Lung (tissue), 11 donors: ENCODE measurements at regions not wholly inside any gene's neighbourhood (a gene's known extent, or its start where the extent isn't known, plus 50 kb on each side); places are given as distances from the start of the nearest gene placed in this dataset.

ENCODE experiments used
- ATAC-seq: fragments of 200-7000 bp; cut with Tn5 transposase; one replicate; pipeline ENCODE4 v1.9.1; 2020; ENCODE audit warnings: moderate number of reproducible peaks; ENCODE audit not compliant: insufficient read depth, low FRiP score
- DNase-seq, 3 donors: peaks; one replicate each; pipeline ENCODE4 v3.0.0-alpha.2; 2013 to 2017
- H3K27ac ChIP-seq, 2 donors: one replicate each; pipeline ENCODE4 v1.5.1; 2013; ENCODE audit warnings: mild to moderate bottlenecking in 2 of 2, moderate library complexity in 2 of 2, control low read depth in 1 of 2, inconsistent platforms in 1 of 2, low read depth in 1 of 2, low read length in 1 of 2
- H3K27me3 ChIP-seq, 3 donors: one replicate each; pipeline ENCODE4 v1.5.1; 2013; ENCODE audit warnings: low read length in 2 of 3; ENCODE audit not compliant: control insufficient read depth in 3 of 3, insufficient read depth in 3 of 3
- H3K36me3 ChIP-seq, 4 donors: one replicate each; pipeline ENCODE4 v1.5.1; 2013; ENCODE audit warnings: low read length in 4 of 4, mild to moderate bottlenecking in 1 of 4, moderate library complexity in 1 of 4; ENCODE audit not compliant: control insufficient read depth in 4 of 4, insufficient read depth in 4 of 4
- H3K4me1 ChIP-seq, 5 donors: one replicate each; pipeline ENCODE4 v1.5.1; 2013; ENCODE audit warnings: low read length in 5 of 5, mild to moderate bottlenecking in 2 of 5, moderate library complexity in 1 of 5; ENCODE audit not compliant: control insufficient read depth in 5 of 5, insufficient read depth in 5 of 5
- H3K4me3 ChIP-seq: one replicate; pipeline ENCODE4 v1.5.1; 2013; ENCODE audit warnings: mild to moderate bottlenecking, control low read depth, moderate library complexity
- H3K9ac ChIP-seq, 2 donors: one replicate each; pipeline ENCODE4 v1.5.1; 2013; ENCODE audit warnings: low read length in 2 of 2, control low read depth in 1 of 2; ENCODE audit not compliant: insufficient read depth in 1 of 2
- H3K9me3 ChIP-seq, 4 donors: one replicate each; pipeline ENCODE4 v1.5.1; 2013; ENCODE audit warnings: low read length in 3 of 4, mild to moderate bottlenecking in 1 of 4, moderate library complexity in 1 of 4; ENCODE audit not compliant: control insufficient read depth in 4 of 4, insufficient read depth in 3 of 4
- CTCF ChIP-seq: IDR thresholded peaks from 2 replicates; pipeline ENCODE4 v1.5.1; 2012; ENCODE audit warnings: mild to moderate bottlenecking; ENCODE audit errors: control extremely low read depth, extremely low read depth
- WGBS, 2 donors: extraction: QIAGEN DNeasy Blood & Tissue Kit; methylation state at CpG; one replicate each; pipeline ENCODE4 v1.1.7; 2013; 5-methylcytosine and 5-hydroxymethylcytosine counted together
- donor health status: control.
- donor health status: control.
- donor health status: Bipolar disorder and iron deficiency.
- donor health status: healthy.
- donor health status: DM: yes; HTN: yes; CAD: no.

- Histone ChIP-seq H3K9ac (no peak overlapping the region), H3K4me3 (no peak overlapping the region), H3K36me3 (no peaks in the 10 kb centered on the region), H3K27ac (no peak overlapping the region), H3K4me1 (peaks cover 0 to 6% (median 0%) of the 10 kb centered on the region in 5 donors), H3K9me3 (no peaks in the 10 kb centered on the region), H3K27me3 (peaks cover 0 to 2% (median 0%) of the 10 kb centered on the region in 3 donors)
- WGBS, 2 donors: 59 to 60% methylated on average over 1 of the region's 1 CpG
- DNase-seq (no peak), ATAC-seq (no peak)
- TF ChIP-seq CTCF: no peak
Observed at GRCh38 chr1:70896224-70896623, 151.4 kb downstream of the PTGER3 start.

- H3K4me1 ChIP-seq: no peaks in the 10 kb centered on the region
- H3K27me3 ChIP-seq: peaks cover 0 to 2% (median 0%) of the 10 kb centered on the region in 3 donors
- H3K36me3 ChIP-seq: no peaks in the 10 kb centered on the region
- no peak for TF ChIP-seq CTCF
- no peak overlapping the region for H3K27ac ChIP-seq
- H3K9ac ChIP-seq: no peak overlapping the region
- no peaks in the 10 kb centered on the region for H3K9me3 ChIP-seq
- H3K4me3 ChIP-seq: no peak overlapping the region
- no peak for DNase-seq
- ATAC-seq: no peak
- WGBS, 2 donors: 66 to 82% methylated on average over 4 of the region's 4 CpGs
Observed at GRCh38 chr1:70897273-70897672, 150.3 kb downstream of the PTGER3 start.

GRCh38 chr1:70899735-70900134 is 147.9 kb downstream of the PTGER3 start:
- Histone ChIP-seq H3K4me3 (no peak overlapping the region), H3K27ac (no peak overlapping the region), H3K36me3 (no peaks in the 10 kb centered on the region), H3K27me3 (peaks cover 0 to 2% (median 0%) of the 10 kb centered on the region in 3 donors), H3K9me3 (no peaks in the 10 kb centered on the region), H3K4me1 (no peaks in the 10 kb centered on the region), H3K9ac (no peak overlapping the region)
- no peak for DNase-seq
- TF ChIP-seq CTCF: no peak
- no peak for ATAC-seq

- H3K27me3 ChIP-seq: no peaks in the 10 kb centered on the region
- no peak overlapping the region for H3K4me3 ChIP-seq
- H3K27ac ChIP-seq: no peak overlapping the region
- 64 to 70% methylated on average over 1 of the region's 1 CpG for WGBS, 2 donors
- H3K4me1 ChIP-seq: no peaks in the 10 kb centered on the region
- no peaks in the 10 kb centered on the region for H3K36me3 ChIP-seq
- ATAC-seq: no peak
- no peak for TF ChIP-seq CTCF
- no peak overlapping the region for H3K9ac ChIP-seq
- no peak for DNase-seq
- peaks cover 0 to 2% (median 0%) of the 10 kb centered on the region in 4 donors for H3K9me3 ChIP-seq
Observed at GRCh38 chr1:70902211-70902610, 145.4 kb downstream of the PTGER3 start.
